Motor neuron (in vitro differentiated cells): ENCODE measurements at regions not wholly inside any gene's neighbourhood (a gene's known extent, or its start where the extent isn't known, plus 50 kb on each side); places are given as distances from the start of the nearest gene placed in this dataset.
A peak's percentile ranks its signal among the peaks of the same experiment; 100 is the strongest.
"Not testable (repeated sequence)": the region's sequence is repeated elsewhere in the genome, so short reads cannot be mapped to it uniquely, and the experiment has no call there.

Experiments used
- ATAC-seq, 8 experiments: fragments of 200-7000 bp; cut with Tn5 transposase; replicated peaks in 6 of 8; 2 replicates each; pipeline ENCODE4 v1.8.0; 2021; ENCODE audit warnings: mild to moderate bottlenecking in 8 of 8, moderate library complexity in 8 of 8
- H3K27ac ChIP-seq, 2 donors: fragments of 250-450 bp; sonication (Bioruptor Pico); 2 replicates each; pipeline ENCODE4 v1.9.0; 2021; ENCODE audit warnings: antibody characterized with exemption in 2 of 2, mild to moderate bottlenecking in 2 of 2, moderate library complexity in 1 of 2
- H3K4me1 ChIP-seq, 2 donors: fragments of 250-450 bp; sonication (Bioruptor Pico); replicated peaks in 1 of 2; 2 replicates each; pipeline ENCODE4 v1.6.1; 2021; ENCODE audit warnings: antibody characterized with exemption in 2 of 2, mild to moderate bottlenecking in 2 of 2, moderate library complexity in 1 of 2
- H3K4me3 ChIP-seq, 5 donors: fragments of 250-450 bp; sonication (Bioruptor Pico); 2 replicates each; pipeline ENCODE4 v1.9.0; 2021; ENCODE audit warnings: antibody characterized with exemption in 5 of 5, mild to moderate bottlenecking in 5 of 5, moderate library complexity in 4 of 5
- WGBS, 10 experiments: fragments of 450-650 bp; shearing (Covaris generic); methylation state at CpG; one replicate each; pipeline ENCODE4 v1.0.0; 2022; 5-methylcytosine and 5-hydroxymethylcytosine counted together
- in situ Hi-C, 9 experiments: fragments of 400-800 bp; cut with MboI; loops; one replicate each; pipeline ENCODE4 v1.15.0; 2021; ENCODE audit warnings: low sequenced_read_pairs in 9 of 9, low pct_unique_long_range_greater_than_20kb in 2 of 9; ENCODE audit not compliant: unreplicated experiment in 9 of 9

DNA sequence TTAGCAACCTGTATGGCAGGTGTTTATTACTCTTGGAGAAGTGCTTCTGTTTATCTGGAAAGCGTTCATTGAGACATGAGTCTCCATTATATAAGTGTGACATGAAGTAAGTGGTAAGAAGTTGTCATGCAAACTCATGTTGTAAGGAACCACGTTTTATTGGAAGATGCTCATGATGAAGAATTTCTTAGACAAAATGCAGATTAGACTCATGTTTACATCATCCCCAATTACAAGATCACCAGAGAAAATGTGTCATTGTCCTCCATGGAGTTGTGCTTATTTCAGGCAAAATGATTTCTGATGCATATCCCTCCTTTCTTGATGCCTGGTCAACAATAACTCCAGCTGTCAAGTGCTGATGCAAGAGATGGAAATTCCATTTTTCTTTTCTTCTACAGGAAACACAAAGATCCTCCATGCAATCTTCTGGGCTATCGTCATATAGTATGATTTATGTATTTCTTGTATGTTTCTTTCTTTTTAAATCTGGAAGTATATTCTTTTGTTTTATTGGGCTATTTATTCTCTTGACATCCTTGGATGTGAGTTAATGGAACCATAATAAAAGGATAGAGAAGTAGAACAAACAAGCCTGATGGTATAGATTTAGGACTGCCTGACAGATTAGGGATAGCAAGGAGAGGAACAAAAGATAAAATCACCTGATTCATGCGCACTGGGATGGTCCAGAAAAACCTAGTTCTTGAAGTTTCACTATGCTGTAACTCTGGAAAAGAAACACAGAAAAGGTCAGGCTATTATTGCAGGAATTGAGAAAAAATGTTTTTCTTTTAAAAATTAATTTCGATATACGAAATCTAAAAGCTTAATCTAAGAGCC, 50.7 kb upstream of the DIAPH3 start:
- 13 to 88% (median 73%) methylated on average over 1 to 6 of the region's 6 CpGs for WGBS, 10 experiments
- peaks cover 0 to 4% of the 10 kb centered on the region in 2 donors for H3K4me1 ChIP-seq
- no peak overlapping the region for H3K27ac ChIP-seq
- peak in 4 of 8 experiments; percentile 27 to 93 (median 68) for ATAC-seq
- in situ Hi-C loops: no loop called here
- H3K4me3 ChIP-seq: no peak overlapping the region

DNA sequence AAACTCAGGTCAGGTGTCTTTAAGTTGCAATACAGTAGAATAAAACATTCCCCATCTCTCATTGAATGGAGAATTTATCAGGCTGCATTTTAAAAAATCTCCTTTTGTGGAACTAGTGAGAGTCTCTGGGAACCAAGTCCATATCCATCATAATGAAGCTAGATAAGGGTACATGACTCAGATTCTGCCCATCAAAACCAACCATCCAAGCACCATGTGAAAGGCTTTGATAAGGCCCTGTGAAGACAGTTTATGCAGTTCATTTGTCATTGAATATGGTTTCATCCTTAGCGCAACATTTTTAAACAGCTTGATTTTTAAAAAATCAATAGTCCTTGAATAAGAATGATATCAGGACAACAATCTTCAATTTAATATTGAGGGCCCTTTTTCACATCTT, 56.3 kb upstream of the DIAPH3 start:
- Histone ChIP-seq H3K4me1 (no peaks in the 10 kb centered on the region), H3K27ac (no peak overlapping the region), H3K4me3 (no peak overlapping the region)
- 50 to 100% (median 90%) methylated on average over 1 of the region's 1 CpG; no CpG with 5 or more reads in 2 of the 10 experiments for WGBS, 10 experiments
- in situ Hi-C loops: no loop called here
- ATAC-seq: no peak

DNA sequence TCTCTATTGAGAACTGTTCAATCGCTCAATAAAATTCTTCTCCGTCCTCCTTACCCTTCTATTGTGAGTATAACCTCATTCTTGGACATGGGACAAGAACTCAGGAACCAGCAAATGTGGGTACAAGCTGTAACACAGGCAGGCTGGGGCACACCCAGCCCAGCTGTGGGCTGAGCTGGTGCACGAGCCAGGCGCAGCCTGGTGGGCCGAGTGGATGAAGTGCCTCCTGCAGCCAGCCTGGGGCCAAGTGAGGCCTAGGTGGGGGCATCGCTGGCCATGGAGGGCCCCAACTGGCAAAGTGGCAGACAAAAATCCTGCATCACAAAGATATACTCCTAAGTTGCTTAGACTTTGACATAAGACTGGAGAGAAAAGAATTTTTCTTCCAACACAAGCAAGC, 57.9 kb upstream of the DIAPH3 start:
- Histone ChIP-seq H3K27ac (no peak overlapping the region), H3K4me3 (no peak overlapping the region), H3K4me1 (no peaks in the 10 kb centered on the region)
- no peak for ATAC-seq
- WGBS, 10 experiments: 0 to 95% (median 64%) methylated on average over 2 to 4 of the region's 6 CpGs; no CpG with 5 or more reads in 3 of the 10 experiments
- in situ Hi-C loops: no loop called here

DNA sequence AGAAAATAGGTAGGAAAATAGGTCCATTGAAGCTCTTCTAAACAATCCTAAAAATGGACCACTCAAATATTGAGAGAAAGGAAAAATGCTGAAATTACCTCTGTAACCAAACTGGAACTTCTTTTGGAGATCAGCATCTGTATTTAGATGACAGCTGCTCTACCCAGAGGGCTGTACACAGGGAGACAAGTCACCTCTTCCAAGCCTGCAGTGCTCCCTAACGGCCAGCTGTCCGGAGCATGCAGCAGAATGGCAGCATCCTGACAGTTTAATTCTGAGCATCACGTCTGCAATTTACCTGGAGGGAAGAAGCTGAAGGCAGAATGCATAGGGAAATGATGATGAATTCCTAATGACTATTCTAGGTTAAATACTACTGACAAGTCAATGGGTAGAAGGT, 62.8 kb upstream of the DIAPH3 start:
- in situ Hi-C loops: no loop called here
- H3K27ac ChIP-seq: no peak overlapping the region
- H3K4me3 ChIP-seq: no peak overlapping the region
- WGBS, 10 experiments: 0 to 80% (median 38%) methylated on average over 1 to 3 of the region's 3 CpGs; no CpG with 5 or more reads in 3 of the 10 experiments
- ATAC-seq: peak in 7 of 8 experiments; percentile 37 to 84 (median 60)
- peaks cover 0 to 3% of the 10 kb centered on the region in 2 donors for H3K4me1 ChIP-seq

DNA sequence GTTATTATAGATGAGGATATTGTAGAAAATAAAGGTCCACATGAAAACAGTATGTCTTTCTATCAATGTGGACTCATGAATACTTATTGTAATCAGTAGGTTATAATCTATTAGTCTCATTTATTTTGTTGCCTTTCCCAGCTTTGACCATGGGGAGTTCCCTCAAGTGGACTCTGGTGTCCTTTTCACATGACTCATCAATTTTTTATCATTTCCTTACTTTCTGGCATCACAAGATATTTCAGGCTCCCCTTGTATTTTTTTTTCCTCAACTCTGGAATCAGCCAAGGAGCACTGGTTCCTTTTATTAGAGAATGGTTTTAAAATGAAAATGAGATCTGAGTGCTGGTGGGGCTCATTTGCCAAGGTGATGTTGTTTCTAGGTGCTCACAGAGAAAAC, 63.4 kb upstream of the DIAPH3 start:
- Histone ChIP-seq H3K4me1 (peaks cover 0 to 3% of the 10 kb centered on the region in 2 donors), H3K27ac (no peak overlapping the region), H3K4me3 (no peak overlapping the region)
- in situ Hi-C loops: no loop called here
- peak in 1 of 8 experiments; percentile 33 for ATAC-seq

DNA sequence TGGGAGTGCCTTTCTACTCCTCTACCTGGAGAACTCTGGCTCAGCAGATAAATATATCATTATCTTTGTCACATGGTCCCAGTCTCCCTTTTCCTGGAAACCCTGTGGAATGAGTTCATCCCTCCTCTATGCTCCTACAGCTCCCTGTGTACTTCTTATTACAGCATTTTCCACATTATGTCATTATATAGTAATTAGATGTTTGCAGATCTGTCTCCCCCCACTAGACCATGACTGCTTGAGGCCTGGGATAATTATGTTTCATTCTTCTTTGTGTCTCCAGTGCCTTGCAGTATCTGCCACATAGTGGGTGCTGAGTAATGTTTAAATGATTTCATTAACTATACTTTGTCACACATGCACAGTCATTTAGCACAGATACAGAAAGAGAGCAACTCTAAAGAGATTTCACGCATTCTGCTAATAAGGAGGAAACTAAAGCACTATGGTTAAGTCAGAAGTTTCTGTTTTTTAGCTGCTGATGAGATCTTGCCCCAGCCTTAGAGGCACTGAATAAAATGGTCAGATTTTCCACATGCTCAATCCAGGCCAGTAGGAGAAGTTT, 66.1 kb upstream of the DIAPH3 start:
- 0 to 100% (median 88%) methylated on average over 1 of the region's 1 CpG; no CpG with 5 or more reads in 3 of the 10 experiments for WGBS, 10 experiments

DNA sequence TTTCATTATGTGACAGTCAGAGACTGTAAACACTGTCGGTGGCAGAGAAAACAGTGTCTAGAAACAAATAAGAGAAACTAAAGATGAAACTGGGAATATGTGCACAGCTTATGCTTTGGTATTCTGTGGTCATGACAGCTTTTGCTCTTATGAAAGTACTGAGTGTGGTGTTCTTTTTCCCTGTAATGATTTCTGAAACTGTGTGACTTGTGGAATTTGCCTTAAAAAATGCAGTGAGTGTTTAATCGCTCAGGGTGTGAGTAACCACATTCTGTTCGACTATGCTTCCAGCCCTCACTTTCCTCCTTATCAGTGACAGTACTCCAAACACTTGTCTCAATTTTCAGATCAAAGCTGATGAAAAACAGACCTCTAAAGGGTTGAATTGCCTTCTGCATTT, 66.9 kb upstream of the DIAPH3 start:
- 0 to 89% (median 60%) methylated on average over 1 to 3 of the region's 3 CpGs; no CpG with 5 or more reads in 1 of the 10 experiments for WGBS, 10 experiments
- no peak for ATAC-seq

More for the DNA sequence above, 66.1 kb upstream of the DIAPH3 start:
- peak in 5 of 8 experiments; percentile 86 to 91 (median 87) for ATAC-seq
- Histone ChIP-seq H3K4me3 (no peak overlapping the region), H3K27ac (no peak overlapping the region), H3K4me1 (peaks cover 0 to 3% of the 10 kb centered on the region in 2 donors)
- in situ Hi-C loops: no loop called here

DNA sequence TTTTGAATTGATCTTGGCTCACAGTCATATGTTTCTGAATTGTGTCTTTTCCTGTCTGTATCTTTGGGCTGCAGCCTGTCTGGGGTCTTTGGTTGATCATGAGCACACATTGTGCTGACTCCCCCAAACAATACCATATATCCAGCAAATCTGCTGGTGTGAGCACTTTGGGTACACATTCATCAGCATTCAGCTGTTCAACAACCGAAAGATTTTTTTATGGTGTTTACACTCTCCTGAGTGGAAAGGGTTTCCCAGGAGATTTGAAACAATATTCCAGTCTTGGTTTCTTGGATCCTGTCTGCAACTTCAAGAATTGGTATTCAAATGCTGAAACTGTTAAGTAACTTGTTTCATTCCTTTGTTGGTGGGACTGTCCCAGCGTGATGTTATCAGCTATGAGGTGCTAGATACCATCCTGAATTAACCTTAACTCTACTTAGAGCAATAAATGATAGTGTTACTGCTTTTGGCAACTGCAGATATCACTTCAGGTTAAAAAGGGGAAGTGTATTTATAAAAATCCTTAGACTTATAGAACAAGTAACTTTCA, 78.4 kb upstream of the DIAPH3 start:
- ATAC-seq: peak in 2 of 8 experiments; percentile 27 to 96
- in situ Hi-C loops: no loop called here
- WGBS, 10 experiments: 0 to 80% (median 52%) methylated on average over 1 to 2 of the region's 2 CpGs; no CpG with 5 or more reads in 3 of the 10 experiments
- Histone ChIP-seq H3K4me1 (peaks cover 0 to 2% of the 10 kb centered on the region in 2 donors), H3K27ac (no peak overlapping the region), H3K4me3 (no peak overlapping the region)

More for the DNA sequence above, 66.9 kb upstream of the DIAPH3 start:
- in situ Hi-C loops: no loop called here
- Histone ChIP-seq H3K27ac (no peak overlapping the region), H3K4me1 (peaks cover 0 to 3% of the 10 kb centered on the region in 2 donors), H3K4me3 (no peak overlapping the region)

DNA sequence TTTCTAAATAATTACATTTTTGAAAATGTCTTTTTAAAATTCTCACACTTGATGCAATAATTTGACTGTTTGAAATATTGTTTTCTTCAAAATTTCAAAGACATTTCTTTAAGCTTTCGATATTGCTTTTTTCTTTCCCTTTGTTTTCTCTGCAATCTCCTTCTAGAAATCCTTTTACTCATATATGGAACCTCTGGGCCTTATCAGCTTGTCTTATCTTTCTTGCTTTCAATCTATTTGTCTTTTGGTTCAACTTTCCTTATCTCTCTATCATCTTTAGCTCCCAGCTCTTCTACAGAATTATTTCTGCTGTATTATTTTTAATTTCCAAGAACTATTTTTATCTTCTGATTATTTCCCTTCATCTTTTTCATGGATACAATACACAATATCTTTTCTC, 80.7 kb upstream of the DIAPH3 start:
- 0 to 100% (median 79%) methylated on average over 1 of the region's 1 CpG; no CpG with 5 or more reads in 1 of the 10 experiments for WGBS, 10 experiments
- peaks cover 0 to 2% of the 10 kb centered on the region in 2 donors for H3K4me1 ChIP-seq
- no peak for ATAC-seq
- H3K4me3 ChIP-seq: no peak overlapping the region
- no peak overlapping the region for H3K27ac ChIP-seq
- in situ Hi-C loops: no loop called here

DNA sequence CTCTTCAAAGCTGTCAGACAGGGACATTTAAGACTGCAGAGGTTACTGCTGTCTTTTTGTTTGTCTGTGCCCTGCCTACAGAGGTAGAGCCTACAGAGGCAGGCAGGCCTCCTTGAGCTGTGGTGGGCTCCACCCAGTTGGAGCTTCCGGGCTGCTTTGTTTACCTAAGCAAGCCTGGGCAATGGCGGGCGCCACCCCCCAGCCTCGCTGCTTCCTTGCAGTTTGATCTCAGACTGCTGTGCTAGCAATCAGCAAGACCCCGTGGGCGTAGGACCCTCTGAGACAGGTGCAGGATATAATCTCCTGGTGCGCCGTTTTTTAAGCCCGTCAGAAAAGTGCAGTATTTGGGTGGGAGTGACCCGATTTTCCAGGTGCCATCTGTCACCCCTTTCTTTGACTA, 87.7 kb upstream of the DIAPH3 start:
- WGBS, 10 experiments: 80% methylated on average over 2 of the region's 10 CpGs; no CpG with 5 or more reads in 9 of the 10 experiments
- in situ Hi-C loops, H3K4me3 ChIP-seq, ATAC-seq, H3K27ac ChIP-seq, H3K4me1 ChIP-seq: not testable (repeated sequence)

DNA sequence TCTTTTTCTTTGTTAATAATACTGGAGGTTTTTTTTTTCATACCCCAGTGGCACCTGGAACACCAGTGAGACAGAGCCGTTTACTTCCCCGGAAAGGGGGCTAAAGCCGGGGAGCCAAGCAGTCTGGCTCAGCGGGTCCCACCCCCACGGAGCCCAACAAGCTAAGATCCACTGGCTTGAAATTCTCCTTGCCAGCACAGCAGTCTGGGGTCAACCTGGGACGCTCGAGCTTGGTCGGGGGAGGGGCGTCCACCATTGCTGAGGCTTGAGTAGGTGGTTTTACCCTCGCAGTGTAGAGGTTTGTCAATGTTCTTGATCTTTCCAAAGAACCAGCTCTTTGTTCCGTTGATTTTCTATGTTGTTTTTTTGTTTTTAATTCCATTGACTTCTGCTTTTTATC, 94.6 kb upstream of the DIAPH3 start:
- 13 to 100% (median 67%) methylated on average over 1 to 11 of the region's 11 CpGs; no CpG with 5 or more reads in 2 of the 10 experiments for WGBS, 10 experiments
- Histone ChIP-seq H3K4me3 (no peak overlapping the region), H3K27ac (no peak overlapping the region), H3K4me1 (no peaks in the 10 kb centered on the region)
- ATAC-seq: no peak
- in situ Hi-C loops: no loop called here

DNA sequence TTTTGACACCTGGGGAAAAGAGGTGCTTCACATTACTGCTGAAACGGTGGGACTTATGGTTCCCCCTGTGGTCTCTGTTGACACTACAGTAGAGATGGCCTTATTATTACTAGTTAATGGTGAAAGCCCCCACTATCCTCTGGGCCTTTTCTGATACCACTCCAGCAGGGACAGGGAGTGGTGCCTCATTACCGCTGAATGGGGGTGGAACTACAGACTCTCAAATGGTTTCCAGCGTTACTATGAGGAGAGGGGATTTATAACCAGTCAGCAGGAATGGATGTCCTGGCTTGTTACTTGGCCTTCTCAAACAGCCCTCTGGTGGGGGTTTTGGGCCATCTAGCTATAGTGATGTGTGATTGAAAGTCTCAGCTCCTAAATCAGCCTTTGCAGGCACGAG, 96.7 kb upstream of the DIAPH3 start:
- in situ Hi-C loops: no loop called here
- no peak for ATAC-seq
- no peak overlapping the region for H3K4me3 ChIP-seq
- WGBS, 10 experiments: 0 to 100% (median 57%) methylated on average over 1 to 4 of the region's 4 CpGs; no CpG with 5 or more reads in 1 of the 10 experiments
- no peak overlapping the region for H3K27ac ChIP-seq
- H3K4me1 ChIP-seq: no peaks in the 10 kb centered on the region
